Gastroesophageal sphincter (tissue), 4 donors: ENCODE measurements at regions not wholly inside any gene's neighbourhood (a gene's known extent, or its start where the extent isn't known, plus 50 kb on each side); places are given as distances from the start of the nearest gene placed in this dataset.

Source experiments
- ATAC-seq: fragments of 150-250 bp; one replicate; pipeline ENCODE4 v1.9.1; 2016; ENCODE audit warnings: mild to moderate bottlenecking, moderate library complexity
- H3K27ac ChIP-seq, 4 donors: fragments of 200-600 bp; sonication (generic) in 3 of 4; 1 replicate in 3 of 4; 2 replicates in 1 of 4; pipeline ENCODE4 v1.5.1; 2016 to 2019
- H3K27me3 ChIP-seq: fragments of 200-600 bp; sonication (generic); one replicate; pipeline ENCODE4 v1.5.1; 2019
- H3K36me3 ChIP-seq, 2 donors: fragments of 200-600 bp; sonication (generic); one replicate each; pipeline ENCODE4 v1.5.1; 2019; ENCODE audit warnings: control low read depth in 1 of 2
- H3K4me1 ChIP-seq, 3 donors: fragments of 200-600 bp; sonication (generic); 1 replicate in 2 of 3; 2 replicates in 1 of 3; pipeline ENCODE4 v1.5.1; 2016 to 2019; ENCODE audit warnings: control low read depth in 2 of 3
- H3K4me3 ChIP-seq, 2 donors: fragments of 200-600 bp; sonication (generic); one replicate each; pipeline ENCODE4 v1.5.1; 2019; ENCODE audit warnings: mild to moderate bottlenecking in 1 of 2, moderate library complexity in 1 of 2
- H3K9me3 ChIP-seq, 3 donors: fragments of 200-600 bp; sonication (generic); one replicate each; pipeline ENCODE4 v1.5.1; 2017 to 2019; ENCODE audit warnings: control low read depth in 2 of 3
- CTCF ChIP-seq, 4 experiments: fragments of 200-600 bp in 2 of 4; fragments of 450-650 bp in 2 of 4; sonication (generic) in 1 of 4; IDR thresholded peaks; one replicate each; pipeline ENCODE4 v1.5.1; 2017 to 2019; ENCODE audit warnings: antibody characterized with exemption in 4 of 4, mild to moderate bottlenecking in 2 of 4, moderate library complexity in 2 of 4
- EP300 ChIP-seq: sonication (generic); formaldehyde crosslinking; IDR thresholded peaks from one replicate; pipeline ENCODE4 v1.6.1; 2017; ENCODE audit warnings: antibody characterized with exemption, mild to moderate bottlenecking
- POLR2A ChIP-seq, 2 donors: fragments of 450-650 bp; IDR thresholded peaks; one replicate each; pipeline ENCODE4 v1.6.1; 2017; ENCODE audit warnings: antibody characterized with exemption in 2 of 2, mild to moderate bottlenecking in 2 of 2, moderate library complexity in 1 of 2
- POLR2AphosphoS5 ChIP-seq: sonication (generic); formaldehyde crosslinking; IDR thresholded peaks from one replicate; pipeline ENCODE4 v1.6.1; 2017; ENCODE audit warnings: antibody characterized with exemption
- WGBS, 2 donors: methylation state at CpG; one replicate each; pipeline ENCODE4 v1.1.5; 2018; ENCODE audit warnings: low coverage in 1 of 2; 5-methylcytosine and 5-hydroxymethylcytosine counted together

GRCh38 chr7:118327174-118327573 lies 102.7 kb downstream of the ANKRD7 start:
- ATAC-seq: no peak
- no peak overlapping the region for H3K4me3 ChIP-seq
- no peak overlapping the region for H3K27ac ChIP-seq
- no peaks in the 10 kb centered on the region for H3K4me1 ChIP-seq
- no peak for TF ChIP-seq EP300
- no peak for TF ChIP-seq POLR2A (IDR thresholded peaks at IDR 0.05)
- no peak for TF ChIP-seq CTCF (IDR thresholded peaks at IDR 0.05)
- TF ChIP-seq POLR2AphosphoS5: no peak
- no peaks in the 10 kb centered on the region for H3K36me3 ChIP-seq
- no peaks in the 10 kb centered on the region for H3K9me3 ChIP-seq
- 13 to 31% methylated on average over 2 of the region's 2 CpGs for WGBS, 2 donors
- no peaks in the 10 kb centered on the region for H3K27me3 ChIP-seq

GRCh38 chr7:118328505-118329211 lies 104.2 kb downstream of the ANKRD7 start:
- Histone ChIP-seq H3K4me3 (no peak overlapping the region), H3K36me3 (no peaks in the 10 kb centered on the region), H3K4me1 (no peaks in the 10 kb centered on the region), H3K9me3 (no peaks in the 10 kb centered on the region), H3K27me3 (no peaks in the 10 kb centered on the region), H3K27ac (no peak overlapping the region)
- 77 to 81% methylated on average over 10 to 11 of the region's 11 CpGs for WGBS, 2 donors
- TF ChIP-seq CTCF (IDR thresholded peaks at IDR 0.05) (no peak), POLR2A (IDR thresholded peaks at IDR 0.05) (no peak), EP300 (no peak), POLR2AphosphoS5 (no peak)
- no peak for ATAC-seq

- Histone ChIP-seq H3K9me3 (no peaks in the 10 kb centered on the region), H3K27me3 (no peaks in the 10 kb centered on the region), H3K36me3 (no peaks in the 10 kb centered on the region), H3K27ac (no peak overlapping the region), H3K4me1 (no peaks in the 10 kb centered on the region), H3K4me3 (no peak overlapping the region)
- ATAC-seq: no peak
- TF ChIP-seq POLR2AphosphoS5 (no peak), EP300 (no peak), POLR2A (IDR thresholded peaks at IDR 0.05) (no peak), CTCF (IDR thresholded peaks at IDR 0.05) (no peak)
- 67 to 82% methylated on average over 3 of the region's 3 CpGs for WGBS, 2 donors
Observed at GRCh38 chr7:118330388-118330787, 105.9 kb downstream of the ANKRD7 start.

- TF ChIP-seq POLR2A (IDR thresholded peaks at IDR 0.05): no peak
- no peak for TF ChIP-seq POLR2AphosphoS5
- no peak for TF ChIP-seq CTCF (IDR thresholded peaks at IDR 0.05)
- no peak for TF ChIP-seq EP300
- Histone ChIP-seq H3K27ac (no peak overlapping the region), H3K4me3 (no peak overlapping the region), H3K9me3 (no peaks in the 10 kb centered on the region), H3K4me1 (no peaks in the 10 kb centered on the region), H3K36me3 (no peaks in the 10 kb centered on the region), H3K27me3 (no peaks in the 10 kb centered on the region)
- ATAC-seq: no peak
Observed at GRCh38 chr7:118346748-118347147, 122.2 kb downstream of the ANKRD7 start.

- Histone ChIP-seq H3K4me3 (no peak overlapping the region), H3K4me1 (no peaks in the 10 kb centered on the region), H3K9me3 (no peaks in the 10 kb centered on the region), H3K27me3 (no peaks in the 10 kb centered on the region), H3K36me3 (no peaks in the 10 kb centered on the region), H3K27ac (no peak overlapping the region)
- ATAC-seq: no peak
- 81 to 100% methylated on average over 1 of the region's 1 CpG for WGBS, 2 donors
- TF ChIP-seq POLR2AphosphoS5 (no peak), CTCF (IDR thresholded peaks at IDR 0.05) (no peak), EP300 (no peak), POLR2A (IDR thresholded peaks at IDR 0.05) (no peak)
Observed at GRCh38 chr7:118349604-118350003, 125.1 kb downstream of the ANKRD7 start.
